Keratinocyte (primary cell): ENCODE measurements at regions not wholly inside any gene's neighbourhood (a gene's known extent, or its start where the extent isn't known, plus 50 kb on each side); places are given as distances from the start of the nearest gene placed in this dataset.

Experiments used
- DNase-seq: peaks from one replicate; pipeline ENCODE4 v3.0.0-alpha.2; 2011; ENCODE audit warnings: low read depth, missing footprints, low spot score
- FAIRE-seq: peaks from 2 replicates; lab custom pipeline; 2011; peaks lifted over from hg19 to GRCh38; lab: Jason Lieb, UNC
- H2AFZ ChIP-seq: 2 replicates; pipeline ENCODE4 v1.6.0; 2012; ENCODE audit warnings: low read length, control low read depth, inconsistent platforms; ENCODE audit not compliant: control insufficient read depth
- H3K27ac ChIP-seq: 2 replicates; pipeline ENCODE4 v1.5.1; 2011; ENCODE audit warnings: low read length; ENCODE audit not compliant: control insufficient read depth, insufficient read depth
- H3K27me3 ChIP-seq: 3 replicates; pipeline ENCODE4 v1.6.0; 2011; ENCODE audit warnings: low read length; ENCODE audit not compliant: control insufficient read depth, insufficient read depth; ENCODE audit errors: extremely low read depth
- H3K36me3 ChIP-seq, 2 experiments: 2 replicates in 1 of 2; 3 replicates in 1 of 2; pipeline ENCODE4 v1.5.1; 2011; ENCODE audit warnings: low read length in 2 of 2, mild to moderate bottlenecking in 1 of 2; ENCODE audit not compliant: control insufficient read depth in 2 of 2, insufficient read depth in 2 of 2; ENCODE audit errors: extremely low read depth in 1 of 2
- H3K4me1 ChIP-seq: 3 replicates; pipeline ENCODE4 v1.5.1; 2011; ENCODE audit warnings: low read length; ENCODE audit not compliant: control insufficient read depth, insufficient read depth; ENCODE audit errors: extremely low read depth
- H3K4me2 ChIP-seq: 3 replicates; pipeline ENCODE4 v1.6.0; 2011; ENCODE audit warnings: low read depth, low read length; ENCODE audit not compliant: control insufficient read depth, insufficient read depth; ENCODE audit errors: extremely low read depth
- H3K4me3 ChIP-seq, 3 experiments: fragments of 200-600 bp in 1 of 3; sonication (generic) in 1 of 3; 2 replicates in 2 of 3; 3 replicates in 1 of 3; pipeline ENCODE4 v1.5.1; 2011 to 2016; ENCODE audit warnings: low read length in 3 of 3, mild to moderate bottlenecking in 3 of 3, control low read depth in 2 of 3, inconsistent platforms in 1 of 3, low read depth in 1 of 3, mixed read lengths in 1 of 3, mixed run types in 1 of 3, moderate library complexity in 1 of 3; ENCODE audit not compliant: control insufficient read depth in 2 of 3, insufficient read depth in 2 of 3; ENCODE audit errors: extremely low read depth in 1 of 3
- H3K79me2 ChIP-seq: 2 replicates; pipeline ENCODE4 v1.6.0; 2012; ENCODE audit warnings: low read length; ENCODE audit not compliant: control insufficient read depth, insufficient read depth
- H3K9ac ChIP-seq: 3 replicates; pipeline ENCODE4 v1.6.0; 2011; ENCODE audit warnings: low read length; ENCODE audit not compliant: control insufficient read depth, insufficient read depth; ENCODE audit errors: extremely low read depth
- H3K9me1 ChIP-seq: 3 replicates; pipeline ENCODE4 v1.6.0; 2011; ENCODE audit warnings: low read length; ENCODE audit not compliant: control insufficient read depth, insufficient read depth; ENCODE audit errors: extremely low read depth
- H3K9me3 ChIP-seq: 2 replicates; pipeline ENCODE4 v1.5.1; 2012; ENCODE audit warnings: low read depth, low read length; ENCODE audit not compliant: control insufficient read depth
- H4K20me1 ChIP-seq: 3 replicates; pipeline ENCODE4 v1.6.0; 2011; ENCODE audit warnings: low read length; ENCODE audit not compliant: control insufficient read depth, insufficient read depth; ENCODE audit errors: extremely low read depth
- EZH2 ChIP-seq: IDR thresholded peaks from one replicate; pipeline ENCODE4 v1.6.1; 2012; ENCODE audit warnings: inconsistent platforms, mild to moderate bottlenecking, low read length, moderate library complexity
- dilution Hi-C: fragments of 300-500 bp; cut with MboI; formaldehyde crosslinking; loops from one replicate; pipeline ENCODE4 v1.7.0; 2020; ENCODE audit warnings: low sequenced_read_pairs; ENCODE audit not compliant: extremely low pct_ligation_motif_present
- TF ChIP-seq, protein P1 (sequence below), 3 experiments: IDR thresholded peaks in 1 of 3; conservative IDR thresholded peaks in 1 of 3; optimal IDR thresholded peaks in 1 of 3; 2 replicates in 2 of 3; 3 replicates in 1 of 3; pipeline versions ENCODE3 to v1.5.1; 2011; ENCODE audit warnings: low read length in 3 of 3, mild to moderate bottlenecking in 3 of 3, moderate library complexity in 2 of 3, control low read depth in 1 of 3, inconsistent platforms in 1 of 3; ENCODE audit not compliant: insufficient read depth in 2 of 3; ENCODE audit errors: extremely low read depth in 1 of 3

GRCh38 chr3:22306454-22306853, 555.4 kb upstream of the ZNF385D start:
- H3K9me3 ChIP-seq = no peaks in the 10 kb centered on the region
- H3K27ac ChIP-seq = no peak overlapping the region
- H3K4me2 ChIP-seq = no peak overlapping the region
- no peaks in the 10 kb centered on the region for H3K9me1 ChIP-seq
- no peaks in the 10 kb centered on the region for H3K27me3 ChIP-seq
- H3K4me1 ChIP-seq = no peaks in the 10 kb centered on the region
- H3K9ac ChIP-seq = no peak overlapping the region
- H3K36me3 ChIP-seq = no peaks in the 10 kb centered on the region
- no peaks in the 10 kb centered on the region for H4K20me1 ChIP-seq
- DNase-seq (no peak), FAIRE-seq (no peak)
- dilution Hi-C loops = no loop called here
- no peak overlapping the region for H3K4me3 ChIP-seq
- no peak overlapping the region for H2AFZ ChIP-seq
- no peaks in the 10 kb centered on the region for H3K79me2 ChIP-seq
- TF ChIP-seq, protein P1, sequence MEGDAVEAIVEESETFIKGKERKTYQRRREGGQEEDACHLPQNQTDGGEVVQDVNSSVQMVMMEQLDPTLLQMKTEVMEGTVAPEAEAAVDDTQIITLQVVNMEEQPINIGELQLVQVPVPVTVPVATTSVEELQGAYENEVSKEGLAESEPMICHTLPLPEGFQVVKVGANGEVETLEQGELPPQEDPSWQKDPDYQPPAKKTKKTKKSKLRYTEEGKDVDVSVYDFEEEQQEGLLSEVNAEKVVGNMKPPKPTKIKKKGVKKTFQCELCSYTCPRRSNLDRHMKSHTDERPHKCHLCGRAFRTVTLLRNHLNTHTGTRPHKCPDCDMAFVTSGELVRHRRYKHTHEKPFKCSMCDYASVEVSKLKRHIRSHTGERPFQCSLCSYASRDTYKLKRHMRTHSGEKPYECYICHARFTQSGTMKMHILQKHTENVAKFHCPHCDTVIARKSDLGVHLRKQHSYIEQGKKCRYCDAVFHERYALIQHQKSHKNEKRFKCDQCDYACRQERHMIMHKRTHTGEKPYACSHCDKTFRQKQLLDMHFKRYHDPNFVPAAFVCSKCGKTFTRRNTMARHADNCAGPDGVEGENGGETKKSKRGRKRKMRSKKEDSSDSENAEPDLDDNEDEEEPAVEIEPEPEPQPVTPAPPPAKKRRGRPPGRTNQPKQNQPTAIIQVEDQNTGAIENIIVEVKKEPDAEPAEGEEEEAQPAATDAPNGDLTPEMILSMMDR (optimal IDR thresholded peaks at IDR 0.05 in 1 of 3, IDR thresholded peaks at IDR 0.05 in 1 of 3, conservative IDR thresholded peaks at IDR 0.05 in 1 of 3; ENCODE audit: extremely low read depth in 1 of 3, insufficient read depth in 2 of 3, low read length in 3 of 3) = no peak
- TF ChIP-seq EZH2 = no peak

DNA sequence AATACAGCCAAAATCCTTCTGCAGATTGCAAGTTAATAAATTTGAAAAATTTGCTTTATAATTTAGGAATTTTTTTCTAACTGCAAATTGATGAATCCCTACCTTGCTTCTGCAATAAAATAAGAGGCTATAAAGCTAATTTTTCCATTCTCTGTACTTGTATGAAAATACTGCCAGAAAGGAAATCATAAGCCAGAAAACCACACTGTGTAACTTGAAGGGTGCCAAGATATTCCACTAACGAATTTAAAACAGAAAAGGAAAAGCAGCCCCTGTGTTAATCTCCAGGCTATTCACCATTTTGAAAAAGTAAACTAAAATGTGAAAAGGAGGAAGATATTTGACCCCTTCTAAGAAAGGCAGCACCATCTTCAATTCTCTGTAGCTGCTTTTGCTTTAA, 557.9 kb upstream of the ZNF385D start:
- FAIRE-seq (no peak), DNase-seq (no peak)
- Histone ChIP-seq H3K36me3 (no peaks in the 10 kb centered on the region), H3K27ac (no peak overlapping the region), H3K79me2 (no peaks in the 10 kb centered on the region), H3K4me2 (no peak overlapping the region), H3K4me1 (no peaks in the 10 kb centered on the region), H3K27me3 (no peaks in the 10 kb centered on the region), H3K4me3 (no peak overlapping the region), H4K20me1 (no peaks in the 10 kb centered on the region), H3K9ac (no peak overlapping the region), H2AFZ (no peak overlapping the region), H3K9me1 (no peaks in the 10 kb centered on the region), H3K9me3 (no peaks in the 10 kb centered on the region)
- dilution Hi-C loops = no loop called here
- TF ChIP-seq, protein P1 (optimal IDR thresholded peaks at IDR 0.05 in 1 of 3, IDR thresholded peaks at IDR 0.05 in 1 of 3, conservative IDR thresholded peaks at IDR 0.05 in 1 of 3; ENCODE audit: extremely low read depth in 1 of 3, insufficient read depth in 2 of 3, low read length in 3 of 3) = no peak
- TF ChIP-seq EZH2 = no peak
